A549 (cell line): ENCODE measurements at regions not wholly inside any gene's neighbourhood (a gene's known extent, or its start where the extent isn't known, plus 50 kb on each side); places are given as distances from the start of the nearest gene placed in this dataset.

Source experiments
- BCL3 ChIP-seq: fragments of >200 bp; sonication (Bioruptor Twin); formaldehyde crosslinking; IDR thresholded peaks from 3 replicates; pipeline ENCODE4 v1.6.1; 2016
- CHD2 ChIP-seq: fragments of 150-350 bp; IDR thresholded peaks from 2 replicates; pipeline ENCODE4 v1.6.1; 2014; ENCODE audit warnings: low read length; ENCODE audit not compliant: partially characterized antibody
- CTCF ChIP-seq: fragments of >200 bp; sonication (Bioruptor Twin); formaldehyde crosslinking; IDR thresholded peaks from 3 replicates; pipeline ENCODE4 v1.5.1; 2016
- ELK1 ChIP-seq: fragments of 150-350 bp; IDR thresholded peaks from 2 replicates; pipeline ENCODE4 v1.6.1; 2014; ENCODE audit warnings: low read depth, mild to moderate bottlenecking, low read length
- ESRRA ChIP-seq: fragments of 150-350 bp; IDR thresholded peaks from 2 replicates; pipeline ENCODE4 v1.6.1; 2014; ENCODE audit warnings: mild to moderate bottlenecking, low read length, borderline replicate concordance
- FOSL2 ChIP-seq, 2 experiments: fragments of 450-650 bp in 1 of 2; fragments of >200 bp in 1 of 2; sonication (Bioruptor Twin) in 1 of 2; formaldehyde crosslinking; IDR thresholded peaks; 2 replicates each; pipeline versions ENCODE4 v1.5.0 to v1.6.1; 2016 to 2020; ENCODE audit warnings: mild to moderate bottlenecking in 1 of 2, moderate library complexity in 1 of 2
- MAX ChIP-seq: IDR thresholded peaks from 2 replicates; pipeline ENCODE4 v1.6.1; 2012
- NPAS2 ChIP-seq: fragments of 250-450 bp; sonication (Bioruptor Pico); IDR thresholded peaks from 2 replicates; pipeline ENCODE4 v1.8.0; 2022; ENCODE audit warnings: mild to moderate bottlenecking, moderate library complexity, borderline replicate concordance
- PBX3 ChIP-seq: IDR thresholded peaks from 2 replicates; pipeline ENCODE4 v1.6.1; 2012
- POLR2A ChIP-seq: IDR thresholded peaks from 2 replicates; pipeline ENCODE4 v1.6.1; 2012; ENCODE audit warnings: mild to moderate bottlenecking, low read length
- TFCP2L1 ChIP-seq: fragments of 250-450 bp; sonication (Bioruptor Pico); IDR thresholded peaks from 2 replicates; pipeline ENCODE4 v1.5.0; 2021; ENCODE audit warnings: mild to moderate bottlenecking
- TP53 ChIP-seq: fragments of 250-450 bp; sonication (Bioruptor Pico); IDR thresholded peaks from 2 replicates; pipeline ENCODE4 v1.5.0; 2021; ENCODE audit warnings: mild to moderate bottlenecking, moderate library complexity

- no peak for TF ChIP-seq BCL3
- no peak for TF ChIP-seq CTCF
- no peak for TF ChIP-seq ELK1
- no peak for TF ChIP-seq CHD2
- TF ChIP-seq FOSL2 (IDR thresholded peaks at IDR 0.05) = no peak
- no peak for TF ChIP-seq FOSL2 (CRISPR knock-in tag; IDR thresholded peaks at IDR 0.05)
- TF ChIP-seq POLR2A = no peak
- TF ChIP-seq NPAS2 (CRISPR knock-in tag) = no peak
- no peak for TF ChIP-seq TP53 (CRISPR knock-in tag)
- TF ChIP-seq MAX = no peak
- TF ChIP-seq TFCP2L1 = no peak
- TF ChIP-seq ESRRA = no peak
- no peak for TF ChIP-seq PBX3
These were observed 751.4 kb upstream of the AUTS2 start for GRCh38 chr7:68846811-68847325.
